ENCODE measurements at regions not wholly inside any gene's neighbourhood (a gene's known extent, or its start where the extent isn't known, plus 50 kb on each side); places are given as distances from the start of the nearest gene placed in this dataset.

- H3K4me3 ChIP-seq = no peak overlapping the region
- H3K9me3 ChIP-seq = no peaks in the 10 kb centered on the region
- H3K4me1 ChIP-seq (replicated peaks) = no peaks in the 10 kb centered on the region
- DNase-seq (ENCODE audit: low spot score) = no peak
- no peaks in the 10 kb centered on the region for H3K27me3 ChIP-seq (replicated peaks; ENCODE audit: insufficient read depth)
- no peak for TF ChIP-seq POLR2A (IDR thresholded peaks at IDR 0.05)
- no peak for TF ChIP-seq CTCF (IDR thresholded peaks at IDR 0.05)
- no peak for TF ChIP-seq POLR2AphosphoS5 (IDR thresholded peaks at IDR 0.05)
- no peaks in the 10 kb centered on the region for H3K36me3 ChIP-seq
- 92% methylated on average over 2 of the region's 2 CpGs for WGBS
- intact Hi-C loops (cut with DNase I) = no loop called here
- H3K27ac ChIP-seq = no peak overlapping the region
Observed at GRCh38 chr7:109021390-109021789, 451.7 kb downstream of the DNAJB9 start.

GRCh38 chr7:109029866-109030265 lies 460.2 kb downstream of the DNAJB9 start:
- DNase-seq (ENCODE audit: low spot score) = no peak
- H3K27me3 ChIP-seq (replicated peaks; ENCODE audit: insufficient read depth) = no peaks in the 10 kb centered on the region
- no peaks in the 10 kb centered on the region for H3K36me3 ChIP-seq
- no peak overlapping the region for H3K27ac ChIP-seq
- TF ChIP-seq CTCF (IDR thresholded peaks at IDR 0.05) = no peak
- no peak for TF ChIP-seq POLR2AphosphoS5 (IDR thresholded peaks at IDR 0.05)
- TF ChIP-seq POLR2A (IDR thresholded peaks at IDR 0.05) = no peak
- 84% methylated on average over 3 of the region's 3 CpGs for WGBS
- intact Hi-C loops (cut with DNase I) = no loop called here
- H3K9me3 ChIP-seq = no peaks in the 10 kb centered on the region
- H3K4me1 ChIP-seq (replicated peaks) = no peaks in the 10 kb centered on the region
- no peak overlapping the region for H3K4me3 ChIP-seq

- H3K27ac ChIP-seq = no peak overlapping the region
- no peaks in the 10 kb centered on the region for H3K27me3 ChIP-seq (replicated peaks; ENCODE audit: insufficient read depth)
- WGBS = 66% methylated on average over 1 of the region's 1 CpG
- no peaks in the 10 kb centered on the region for H3K9me3 ChIP-seq
- intact Hi-C loops (cut with DNase I) = no loop called here
- no peak overlapping the region for H3K4me3 ChIP-seq
- DNase-seq (ENCODE audit: low spot score) = no peak
- H3K4me1 ChIP-seq (replicated peaks) = no peaks in the 10 kb centered on the region
- TF ChIP-seq POLR2A (IDR thresholded peaks at IDR 0.05) (no peak), CTCF (IDR thresholded peaks at IDR 0.05) (no peak), POLR2AphosphoS5 (IDR thresholded peaks at IDR 0.05) (no peak)
- H3K36me3 ChIP-seq = no peaks in the 10 kb centered on the region
Observed at GRCh38 chr7:109044691-109045090, 475.0 kb downstream of the DNAJB9 start.

GRCh38 chr7:109049366-109049765 lies 479.7 kb downstream of the DNAJB9 start:
- TF ChIP-seq CTCF (IDR thresholded peaks at IDR 0.05) (no peak), POLR2AphosphoS5 (IDR thresholded peaks at IDR 0.05) (no peak), POLR2A (IDR thresholded peaks at IDR 0.05) (no peak)
- 100% methylated on average over 2 of the region's 2 CpGs for WGBS

GRCh38 chr7:109059089-109059488 lies 489.4 kb downstream of the DNAJB9 start:
- intact Hi-C loops (cut with DNase I) = no loop called here
- no peak overlapping the region for H3K4me3 ChIP-seq
- H3K36me3 ChIP-seq = no peaks in the 10 kb centered on the region
- H3K27me3 ChIP-seq (replicated peaks; ENCODE audit: insufficient read depth) = no peaks in the 10 kb centered on the region
- no peak for DNase-seq (ENCODE audit: low spot score)
- H3K9me3 ChIP-seq = no peaks in the 10 kb centered on the region
- TF ChIP-seq CTCF (IDR thresholded peaks at IDR 0.05) = no peak
- no peak for TF ChIP-seq POLR2AphosphoS5 (IDR thresholded peaks at IDR 0.05)
- TF ChIP-seq POLR2A (IDR thresholded peaks at IDR 0.05) = no peak
- no peak overlapping the region for H3K27ac ChIP-seq
- no peaks in the 10 kb centered on the region for H3K4me1 ChIP-seq (replicated peaks)
- WGBS = 100% methylated on average over 1 of the region's 1 CpG

More at GRCh38 chr7:109049366-109049765, 479.7 kb downstream of the DNAJB9 start:
- H3K27ac ChIP-seq = no peak overlapping the region
- no peaks in the 10 kb centered on the region for H3K27me3 ChIP-seq (replicated peaks; ENCODE audit: insufficient read depth)
- no peaks in the 10 kb centered on the region for H3K4me1 ChIP-seq (replicated peaks)
- H3K36me3 ChIP-seq = no peaks in the 10 kb centered on the region
- H3K9me3 ChIP-seq = no peaks in the 10 kb centered on the region
- DNase-seq (ENCODE audit: low spot score) = no peak
- intact Hi-C loops (cut with DNase I) = no loop called here
- H3K4me3 ChIP-seq = no peak overlapping the region
